ENCODE measurements at regions not wholly inside any gene's neighbourhood (a gene's known extent, or its start where the extent isn't known, plus 50 kb on each side); places are given as distances from the start of the nearest gene placed in this dataset.

DNA sequence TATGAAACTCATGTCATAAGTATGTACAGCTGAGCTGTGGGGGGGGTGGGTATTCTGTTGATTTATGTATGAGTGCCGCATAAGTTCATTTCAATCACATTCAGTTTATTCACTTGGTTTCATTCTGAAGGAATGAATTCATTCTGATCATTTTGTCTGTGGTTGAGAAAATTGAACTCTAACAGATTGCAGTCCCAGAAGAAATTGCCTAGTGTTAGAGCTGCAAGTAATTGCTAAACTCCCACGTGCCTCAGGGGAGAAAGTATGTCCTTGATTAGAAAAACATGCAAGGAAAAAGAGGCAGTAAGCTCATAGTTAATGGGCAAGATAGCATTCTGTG, 442.4 kb upstream of the MGAT4C start:
- Histone ChIP-seq H3K27ac (no peak overlapping the region), H3K9ac (ENCODE audit: low read depth in 2 of 2, low read length in 2 of 2) (no peak overlapping the region), H3K4me1 (no peaks in the 10 kb centered on the region), H3K36me3 (no peaks in the 10 kb centered on the region), H3K9me3 (no peaks in the 10 kb centered on the region), H3K27me3 (no peaks in the 10 kb centered on the region), H3K4me3 (no peak overlapping the region)
- no peak for DNase-seq
- intact Hi-C loops (cut with DNase I): no loop called here
- TF ChIP-seq, protein P1, sequence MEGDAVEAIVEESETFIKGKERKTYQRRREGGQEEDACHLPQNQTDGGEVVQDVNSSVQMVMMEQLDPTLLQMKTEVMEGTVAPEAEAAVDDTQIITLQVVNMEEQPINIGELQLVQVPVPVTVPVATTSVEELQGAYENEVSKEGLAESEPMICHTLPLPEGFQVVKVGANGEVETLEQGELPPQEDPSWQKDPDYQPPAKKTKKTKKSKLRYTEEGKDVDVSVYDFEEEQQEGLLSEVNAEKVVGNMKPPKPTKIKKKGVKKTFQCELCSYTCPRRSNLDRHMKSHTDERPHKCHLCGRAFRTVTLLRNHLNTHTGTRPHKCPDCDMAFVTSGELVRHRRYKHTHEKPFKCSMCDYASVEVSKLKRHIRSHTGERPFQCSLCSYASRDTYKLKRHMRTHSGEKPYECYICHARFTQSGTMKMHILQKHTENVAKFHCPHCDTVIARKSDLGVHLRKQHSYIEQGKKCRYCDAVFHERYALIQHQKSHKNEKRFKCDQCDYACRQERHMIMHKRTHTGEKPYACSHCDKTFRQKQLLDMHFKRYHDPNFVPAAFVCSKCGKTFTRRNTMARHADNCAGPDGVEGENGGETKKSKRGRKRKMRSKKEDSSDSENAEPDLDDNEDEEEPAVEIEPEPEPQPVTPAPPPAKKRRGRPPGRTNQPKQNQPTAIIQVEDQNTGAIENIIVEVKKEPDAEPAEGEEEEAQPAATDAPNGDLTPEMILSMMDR (IDR thresholded peaks at IDR 0.05): no peak

DNA sequence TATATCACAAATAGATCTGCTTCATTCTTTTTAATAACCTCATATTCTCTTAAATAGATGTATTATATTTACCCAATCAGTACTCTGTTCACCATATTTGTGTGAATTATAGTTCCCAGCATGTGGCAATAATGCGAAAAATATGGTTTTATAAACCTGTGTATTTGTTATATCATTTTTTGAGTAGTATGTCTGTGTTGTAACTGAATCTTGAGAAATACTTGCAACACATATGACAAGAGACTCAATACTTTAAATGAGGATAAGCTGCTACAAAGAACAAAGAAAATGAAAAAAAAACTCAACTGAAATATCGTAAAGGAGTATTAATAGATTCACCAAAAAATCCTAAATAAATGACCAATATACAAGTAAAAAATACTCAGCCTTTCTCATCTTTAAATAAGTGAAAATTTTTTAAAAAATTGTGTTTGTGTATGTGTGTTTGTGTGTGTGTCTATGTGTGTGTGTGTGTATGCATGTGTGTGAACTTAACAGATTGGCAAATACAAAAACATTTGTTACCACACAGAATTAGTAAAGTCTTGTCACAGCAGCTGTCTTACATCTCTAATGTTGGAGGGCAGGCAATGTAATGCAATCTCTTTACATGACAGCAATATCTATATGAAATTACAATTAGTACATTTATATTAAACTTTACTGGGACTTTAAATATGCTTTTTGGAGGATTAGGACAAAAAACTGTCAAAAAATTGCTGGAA, 441.9 kb upstream of the MGAT4C start:
- Histone ChIP-seq H3K27ac (no peak overlapping the region), H3K9me3 (no peaks in the 10 kb centered on the region), H3K4me3 (no peak overlapping the region), H3K27me3 (no peaks in the 10 kb centered on the region), H3K36me3 (no peaks in the 10 kb centered on the region), H3K9ac (ENCODE audit: low read depth in 2 of 2, low read length in 2 of 2) (no peak overlapping the region), H3K4me1 (no peaks in the 10 kb centered on the region)
- no peak for DNase-seq
- intact Hi-C loops (cut with DNase I): no loop called here
- TF ChIP-seq, protein P1 (IDR thresholded peaks at IDR 0.05): no peak

DNA sequence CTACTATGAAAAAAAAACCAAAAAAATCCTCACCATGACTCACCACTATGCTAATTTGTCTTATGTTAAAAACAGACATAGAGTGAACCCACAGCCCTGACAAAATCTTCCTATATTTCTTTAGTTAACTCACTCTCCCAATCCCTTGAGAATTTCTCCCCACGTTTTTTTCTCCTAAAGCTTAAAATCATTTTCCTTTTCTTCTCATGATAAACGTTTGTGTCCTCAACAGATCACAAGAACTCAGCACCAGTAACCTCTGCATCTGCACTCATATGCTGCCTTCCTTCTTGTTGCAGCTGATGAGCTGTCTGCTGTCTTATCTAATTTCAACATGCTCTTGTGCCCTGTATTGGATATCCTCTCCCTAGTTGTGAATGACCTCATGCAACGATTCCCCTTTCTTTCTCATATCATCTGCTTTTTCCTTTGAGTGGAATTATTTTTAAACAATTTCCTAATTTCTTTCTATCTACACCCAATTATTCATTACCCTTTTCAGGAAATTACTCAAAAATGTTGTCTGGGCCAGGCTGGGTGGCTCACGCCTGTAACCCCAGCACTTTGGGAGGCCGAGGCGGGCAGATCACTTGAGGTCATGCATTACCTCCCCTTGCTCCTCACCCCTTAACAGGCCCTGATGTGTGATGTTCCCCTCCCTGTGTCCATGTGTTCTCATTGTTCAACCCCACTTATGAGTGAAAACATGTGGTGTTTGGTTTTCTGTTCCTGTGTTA, 427.5 kb upstream of the MGAT4C start:
- intact Hi-C loops (cut with DNase I): no loop called here
- Histone ChIP-seq H3K27me3 (no peaks in the 10 kb centered on the region), H3K27ac (no peak overlapping the region), H3K36me3 (no peaks in the 10 kb centered on the region), H3K9me3 (no peaks in the 10 kb centered on the region), H3K4me3 (no peak overlapping the region), H3K4me1 (no peaks in the 10 kb centered on the region), H3K9ac (ENCODE audit: low read depth in 2 of 2, low read length in 2 of 2) (no peak overlapping the region)
- no peak for DNase-seq
- TF ChIP-seq, protein P1 (IDR thresholded peaks at IDR 0.05): no peak

DNA sequence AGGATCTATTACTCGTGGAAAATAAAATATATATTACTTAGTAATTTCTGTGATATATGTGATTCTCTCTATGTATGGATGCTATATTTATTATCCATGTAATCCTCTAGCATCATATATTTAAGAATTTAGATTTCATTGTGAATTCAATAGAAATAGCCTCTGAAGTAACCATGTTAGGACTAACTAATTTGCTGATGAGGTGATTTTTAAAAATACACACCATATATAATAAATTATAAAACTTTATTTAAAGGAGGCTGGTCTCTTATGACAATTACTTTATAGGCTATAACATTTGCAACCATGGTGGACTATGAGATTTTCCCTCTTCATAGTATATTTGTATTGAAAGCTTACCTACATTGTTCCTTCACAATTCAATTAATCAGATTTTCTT, 424.9 kb upstream of the MGAT4C start:
- Histone ChIP-seq H3K27me3 (no peaks in the 10 kb centered on the region), H3K27ac (no peak overlapping the region), H3K4me3 (no peak overlapping the region), H3K9ac (ENCODE audit: low read depth in 2 of 2, low read length in 2 of 2) (no peak overlapping the region), H3K9me3 (no peaks in the 10 kb centered on the region), H3K4me1 (no peaks in the 10 kb centered on the region), H3K36me3 (no peaks in the 10 kb centered on the region)
- TF ChIP-seq, protein P1 (IDR thresholded peaks at IDR 0.05): no peak
- intact Hi-C loops (cut with DNase I): no loop called here
- no peak for DNase-seq

DNA sequence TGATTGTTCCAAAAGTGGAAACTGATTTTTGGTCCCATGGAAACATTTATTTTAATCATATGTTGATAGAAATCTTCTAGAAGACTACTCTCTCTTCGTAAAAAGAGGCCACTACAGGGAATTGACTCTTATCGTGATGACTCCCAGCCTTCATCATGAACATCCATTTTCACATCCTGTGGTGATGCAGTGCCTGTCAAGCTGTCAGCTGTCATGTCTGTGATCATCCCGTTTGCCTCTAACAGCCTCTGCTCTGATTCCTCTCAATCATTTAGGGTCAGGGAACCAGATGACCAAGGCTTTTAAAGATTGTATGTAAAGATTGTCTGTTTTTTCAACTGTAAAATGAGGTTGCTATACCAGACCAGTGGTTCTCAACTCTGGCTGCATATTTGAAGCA, 419.0 kb upstream of the MGAT4C start:
- no peak overlapping the region for H3K27ac ChIP-seq

More for the DNA sequence above, 419.0 kb upstream of the MGAT4C start:
- Histone ChIP-seq H3K9me3 (no peaks in the 10 kb centered on the region), H3K9ac (ENCODE audit: low read depth in 2 of 2, low read length in 2 of 2) (no peak overlapping the region), H3K4me3 (no peak overlapping the region), H3K36me3 (no peaks in the 10 kb centered on the region), H3K27me3 (no peaks in the 10 kb centered on the region), H3K4me1 (no peaks in the 10 kb centered on the region)
- intact Hi-C loops (cut with DNase I): no loop called here
- TF ChIP-seq, protein P1 (IDR thresholded peaks at IDR 0.05): no peak
- DNase-seq: no peak
